T47D (cell line): ENCODE measurements at regions not wholly inside any gene's neighbourhood (a gene's known extent, or its start where the extent isn't known, plus 50 kb on each side); places are given as distances from the start of the nearest gene placed in this dataset.
A peak's percentile ranks its signal among the peaks of the same experiment; 100 is the strongest.

Experiments
- DNase-seq, 2 experiments: peaks; one replicate each; pipeline versions ENCODE4 v3.0.0 to v3.0.0-alpha.2; 2011 to 2012; ENCODE audit warnings: low read depth in 1 of 2, low spot score in 1 of 2
- JUND ChIP-seq: IDR thresholded peaks from 2 replicates; pipeline ENCODE4 v1.6.1; 2012; ENCODE audit warnings: low read depth
- in situ Hi-C: cut with HindIII; loops from 2 replicates; pipeline ENCODE4 v1.10.0; 2016; ENCODE audit warnings: low sequenced_read_pairs, low pct_unique_long_range_greater_than_20kb

GRCh38 chr4:24256066-24256465 is 328.3 kb downstream of the DHX15 start:
- DNase-seq, result no peak
- no peak for TF ChIP-seq JUND
- in situ Hi-C loops, result no loop called here

- in situ Hi-C loops, result no loop called here
- TF ChIP-seq JUND, result no peak
Observed at GRCh38 chr4:24252121-24252520, 332.2 kb downstream of the DHX15 start.

GRCh38 chr4:24251589-24251988 is 332.8 kb downstream of the DHX15 start:
- DNase-seq, result no peak
- no peak for TF ChIP-seq JUND
- in situ Hi-C loops, result no loop called here

More at GRCh38 chr4:24252121-24252520, 332.2 kb downstream of the DHX15 start:
- no peak for DNase-seq

- no peak for TF ChIP-seq JUND
- in situ Hi-C loops, result no loop called here
- DNase-seq, result no peak
Observed at GRCh38 chr4:24249972-24250371, 334.4 kb downstream of the DHX15 start.

- in situ Hi-C loops, result no loop called here
- no peak for TF ChIP-seq JUND
- DNase-seq, result no peak
Observed at GRCh38 chr4:24248674-24249630, 335.4 kb downstream of the DHX15 start.

- DNase-seq, result no peak
- TF ChIP-seq JUND, result no peak
- in situ Hi-C loops, result no loop called here
Observed at GRCh38 chr4:24245491-24245820, 338.9 kb downstream of the DHX15 start.

GRCh38 chr4:24244663-24245490 is 339.5 kb downstream of the DHX15 start:
- no peak for DNase-seq
- TF ChIP-seq JUND, result no peak
- in situ Hi-C loops, result no loop called here

GRCh38 chr4:24243641-24244040 is 340.7 kb downstream of the DHX15 start:
- no peak for TF ChIP-seq JUND
- no peak for DNase-seq
- in situ Hi-C loops, result no loop called here

GRCh38 chr4:24241511-24241910 is 342.8 kb downstream of the DHX15 start:
- TF ChIP-seq JUND, result no peak
- in situ Hi-C loops, result no loop called here
- DNase-seq, result no peak

- in situ Hi-C loops, result no loop called here
- DNase-seq, result no peak
- TF ChIP-seq JUND, result no peak
Observed at GRCh38 chr4:24240655-24241054, 343.7 kb downstream of the DHX15 start.

GRCh38 chr4:24237709-24238108 is 346.6 kb downstream of the DHX15 start:
- in situ Hi-C loops, result no loop called here
- DNase-seq, result no peak
- no peak for TF ChIP-seq JUND

- in situ Hi-C loops, result no loop called here
- DNase-seq, result peak in 1 of 2 experiments; percentile 12
- no peak for TF ChIP-seq JUND
Observed at GRCh38 chr4:24236532-24236931, 346.7 kb upstream of the PPARGC1A start.

GRCh38 chr4:24236120-24236519 is 346.3 kb upstream of the PPARGC1A start:
- DNase-seq, result no peak
- TF ChIP-seq JUND, result no peak
- in situ Hi-C loops, result no loop called here

GRCh38 chr4:24235618-24236017 is 345.8 kb upstream of the PPARGC1A start:
- no peak for TF ChIP-seq JUND

More at GRCh38 chr4:24235618-24236017, 345.8 kb upstream of the PPARGC1A start:
- DNase-seq, result no peak
- in situ Hi-C loops, result no loop called here
